HepG2 (cell line): ENCODE measurements at regions not wholly inside any gene's neighbourhood (a gene's known extent, or its start where the extent isn't known, plus 50 kb on each side); places are given as distances from the start of the nearest gene placed in this dataset.

ENCODE experiments used
- ATAC-seq: fragments of 200-7000 bp; cut with Tn5 transposase; 3 replicates; pipeline ENCODE4 v1.9.1; 2020; ENCODE audit warnings: mild to moderate bottlenecking, moderate library complexity
- BruUV-seq: library from RNA; stranded (reverse); fragments of 400-500 nt; replicated peaks from 2 replicates; lab custom pipeline; 2021; lab: Mats Ljungman, UMichigan
- CTCF ChIA-PET: fragments of 300-600 bp; formaldehyde crosslinking; extraction: SDS; loops from one replicate; lab custom pipeline; 2021; ENCODE audit warnings: low total read pairs, inconsistent platforms, low intra/inter-chr PET ratio; lab: Yijun Ruan, JAX
- POLR2A ChIA-PET: fragments of 350-600 bp; sonication (Branson Sonifier 250); formaldehyde crosslinking; loops from one replicate; lab custom pipeline; 2020; ENCODE audit warnings: antibody characterized with exemption, inconsistent platforms; lab: Yijun Ruan, JAX
- DNase-seq: peaks from one replicate; pipeline ENCODE4 v3.0.0-alpha.2; 2015; ENCODE audit warnings: low spot score
- FAIRE-seq: peaks from 3 replicates; lab custom pipeline; 2011; peaks lifted over from hg19 to GRCh38; lab: Jason Lieb, UNC
- H2AFZ ChIP-seq: one replicate; pipeline ENCODE4 v1.6.1; 2011; ENCODE audit warnings: low read length, inconsistent platforms
- H3K27ac ChIP-seq: fragments of 300-600 bp; 3 replicates; pipeline ENCODE4 v1.8.0; 2011; ENCODE audit warnings: mixed run types, mild to moderate bottlenecking, mixed read lengths, low read length, inconsistent platforms; ENCODE audit not compliant: insufficient read depth; ENCODE audit errors: extremely low read length
- H3K27me3 ChIP-seq, 2 experiments: fragments of 200-600 bp in 1 of 2; 2 replicates in 1 of 2; 3 replicates in 1 of 2; pipeline versions ENCODE4 v1.6.0 to v1.8.0; 2011; ENCODE audit warnings: low read length in 2 of 2, mild to moderate bottlenecking in 2 of 2, moderate library complexity in 2 of 2, inconsistent platforms in 1 of 2; ENCODE audit not compliant: insufficient read depth in 2 of 2, control insufficient read depth in 1 of 2
- H3K36me3 ChIP-seq, 2 experiments: fragments of 200-600 bp in 1 of 2; replicated peaks in 1 of 2; 2 replicates in 1 of 2; 3 replicates in 1 of 2; pipeline versions ENCODE4 v1.5.1 to v1.8.0; 2011; ENCODE audit warnings: low read length in 2 of 2, inconsistent platforms in 1 of 2; ENCODE audit not compliant: insufficient read depth in 2 of 2, control insufficient read depth in 1 of 2
- H3K4me1 ChIP-seq: 2 replicates; pipeline ENCODE4 v1.5.1; 2012; ENCODE audit warnings: low read length, inconsistent platforms; ENCODE audit not compliant: insufficient read depth
- H3K4me2 ChIP-seq: 2 replicates; pipeline ENCODE4 v1.6.0; 2011; ENCODE audit warnings: low read depth, low read length, inconsistent platforms
- H3K4me3 ChIP-seq, 3 experiments: fragments of 200-600 bp in 1 of 3; sonication (generic), shearing (Covaris generic) in 1 of 3; replicated peaks in 1 of 3; 2 replicates each; pipeline ENCODE4 v1.5.1; 2011 to 2016; ENCODE audit warnings: low read length in 3 of 3, inconsistent platforms in 2 of 3, low read depth in 2 of 3, mild to moderate bottlenecking in 2 of 3, control low read depth in 1 of 3, mixed read lengths in 1 of 3; ENCODE audit not compliant: insufficient read depth in 1 of 3
- H3K79me2 ChIP-seq: one replicate; pipeline ENCODE4 v1.6.1; 2011; ENCODE audit warnings: low read length, inconsistent platforms; ENCODE audit not compliant: insufficient read depth
- H3K9ac ChIP-seq: 2 replicates; pipeline ENCODE4 v1.6.0; 2011; ENCODE audit warnings: mild to moderate bottlenecking, low read depth, low read length, inconsistent platforms; ENCODE audit not compliant: insufficient read depth
- H3K9me3 ChIP-seq: 2 replicates; pipeline ENCODE4 v1.5.1; 2012; ENCODE audit warnings: mild to moderate bottlenecking, low read length
- H4K20me1 ChIP-seq: 2 replicates; pipeline ENCODE4 v1.6.0; 2011; ENCODE audit warnings: inconsistent platforms, mild to moderate bottlenecking, low read length, moderate library complexity; ENCODE audit not compliant: insufficient read depth
- LCORL ChIP-seq, 2 experiments: fragments of 450-650 bp in 1 of 2; sonication (generic) in 1 of 2; formaldehyde crosslinking in 1 of 2; IDR thresholded peaks; 2 replicates each; pipeline versions ENCODE4 v1.5.0 to v1.6.1; 2017 to 2020; ENCODE audit warnings: antibody characterized with exemption in 1 of 2, missing genetic modification reagents in 1 of 2
- MED1 ChIP-seq: sonication (generic); formaldehyde crosslinking; IDR thresholded peaks from 2 replicates; pipeline ENCODE4 v1.4.0; 2020; ENCODE audit warnings: missing genetic modification reagents
- TEAD2 ChIP-seq: sonication (generic); formaldehyde crosslinking; IDR thresholded peaks from 2 replicates; pipeline ENCODE4 v1.9.0; 2021; ENCODE audit warnings: missing genetic modification reagents
- WGBS: methylation state at CpG from one replicate; pipeline ENCODE4 v1.1.6; 2017; ENCODE audit warnings: low lambda C conversion rate; 5-methylcytosine and 5-hydroxymethylcytosine counted together
- in situ Hi-C: cut with HindIII; loops from 2 replicates; pipeline ENCODE4 v1.10.0; 2017; ENCODE audit warnings: low pct_unique_long_range_greater_than_20kb; ENCODE audit not compliant: extremely low pct_ligation_motif_present
- intact Hi-C: fragments of 100-400 bp; cut with micrococcal nuclease; formaldehyde crosslinking; loops from one replicate; pipeline ENCODE4 v1.10.0; 2022; ENCODE audit not compliant: unreplicated experiment
- TF ChIP-seq, protein P1 (sequence below): sonication (generic); formaldehyde crosslinking; IDR thresholded peaks from 2 replicates; pipeline ENCODE4 v1.9.0; 2021; ENCODE audit warnings: mild to moderate bottlenecking, missing genetic modification reagents
- TF ChIP-seq, protein P2 (sequence below): IDR thresholded peaks from 2 replicates; pipeline ENCODE4 v1.6.1; 2016; ENCODE audit warnings: low read depth, control low read depth

DNA sequence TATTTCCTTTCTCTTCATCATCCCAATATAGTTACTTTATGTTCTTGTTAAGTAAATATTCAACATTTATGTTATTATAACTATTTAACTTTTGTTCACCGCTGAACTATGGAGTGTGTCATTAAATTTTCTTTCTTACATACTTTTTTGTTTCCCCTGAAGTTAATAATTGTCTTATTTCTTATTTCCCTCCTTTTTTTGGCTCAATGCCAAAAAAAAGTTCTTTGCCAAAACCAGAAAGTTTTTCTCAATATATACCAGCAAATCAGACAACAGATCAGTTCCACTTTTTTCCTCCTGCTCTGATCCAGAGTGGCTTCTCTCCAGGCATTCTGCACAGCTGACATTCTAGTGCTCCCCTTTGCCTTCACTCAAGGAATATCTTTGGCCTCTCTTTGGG is 187.0 kb upstream of the PPARGC1A start:
- Histone ChIP-seq H3K4me2 (no peak overlapping the region), H3K9me3 (no peaks in the 10 kb centered on the region), H2AFZ (no peak overlapping the region), H3K9ac (no peak overlapping the region), H3K4me1 (no peaks in the 10 kb centered on the region), H3K36me3 (no peaks in the 10 kb centered on the region), H3K27me3 (no peaks in the 10 kb centered on the region), H4K20me1 (no peaks in the 10 kb centered on the region), H3K27ac (no peak overlapping the region), H3K79me2 (no peaks in the 10 kb centered on the region), H3K4me3 (no peak overlapping the region)
- no TSS peak for BruUV-seq
- ATAC-seq (no peak), FAIRE-seq (no peak), DNase-seq (no peak)
- ChIA-PET CTCF (no interaction called here), POLR2A (no interaction called here)
- 27% methylated on average over 1 of the region's 1 CpG for WGBS
- in situ Hi-C loops: no loop called here
- intact Hi-C loops: no loop called here
- peak; percentile 91 for TF ChIP-seq LCORL (IDR thresholded peaks at IDR 0.05)
- no peak for TF ChIP-seq LCORL (CRISPR knock-in tag; IDR thresholded peaks at IDR 0.05)
- no peak for TF ChIP-seq MED1 (CRISPR knock-in tag)

DNA sequence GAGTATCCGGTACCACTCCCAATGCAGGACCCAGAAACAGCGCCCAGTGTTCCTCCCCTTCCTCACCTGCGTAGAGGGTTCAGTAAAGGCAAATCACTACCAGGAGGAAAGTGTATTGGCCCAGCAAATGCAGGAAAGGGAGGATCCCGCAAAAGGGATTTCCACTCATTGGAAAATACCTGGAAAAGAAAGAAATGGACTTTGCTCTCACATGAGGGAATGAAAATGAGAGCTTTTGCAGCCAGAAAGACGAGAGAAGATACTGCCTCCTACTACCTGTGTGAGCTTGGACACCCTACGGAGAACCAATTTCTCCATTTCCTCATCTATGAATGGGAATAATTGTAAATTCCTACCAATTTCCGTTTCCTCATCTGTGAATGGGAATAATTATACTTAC is 184.1 kb upstream of the PPARGC1A start:
- H3K27me3 ChIP-seq: no peaks in the 10 kb centered on the region
- TF ChIP-seq, protein P1, sequence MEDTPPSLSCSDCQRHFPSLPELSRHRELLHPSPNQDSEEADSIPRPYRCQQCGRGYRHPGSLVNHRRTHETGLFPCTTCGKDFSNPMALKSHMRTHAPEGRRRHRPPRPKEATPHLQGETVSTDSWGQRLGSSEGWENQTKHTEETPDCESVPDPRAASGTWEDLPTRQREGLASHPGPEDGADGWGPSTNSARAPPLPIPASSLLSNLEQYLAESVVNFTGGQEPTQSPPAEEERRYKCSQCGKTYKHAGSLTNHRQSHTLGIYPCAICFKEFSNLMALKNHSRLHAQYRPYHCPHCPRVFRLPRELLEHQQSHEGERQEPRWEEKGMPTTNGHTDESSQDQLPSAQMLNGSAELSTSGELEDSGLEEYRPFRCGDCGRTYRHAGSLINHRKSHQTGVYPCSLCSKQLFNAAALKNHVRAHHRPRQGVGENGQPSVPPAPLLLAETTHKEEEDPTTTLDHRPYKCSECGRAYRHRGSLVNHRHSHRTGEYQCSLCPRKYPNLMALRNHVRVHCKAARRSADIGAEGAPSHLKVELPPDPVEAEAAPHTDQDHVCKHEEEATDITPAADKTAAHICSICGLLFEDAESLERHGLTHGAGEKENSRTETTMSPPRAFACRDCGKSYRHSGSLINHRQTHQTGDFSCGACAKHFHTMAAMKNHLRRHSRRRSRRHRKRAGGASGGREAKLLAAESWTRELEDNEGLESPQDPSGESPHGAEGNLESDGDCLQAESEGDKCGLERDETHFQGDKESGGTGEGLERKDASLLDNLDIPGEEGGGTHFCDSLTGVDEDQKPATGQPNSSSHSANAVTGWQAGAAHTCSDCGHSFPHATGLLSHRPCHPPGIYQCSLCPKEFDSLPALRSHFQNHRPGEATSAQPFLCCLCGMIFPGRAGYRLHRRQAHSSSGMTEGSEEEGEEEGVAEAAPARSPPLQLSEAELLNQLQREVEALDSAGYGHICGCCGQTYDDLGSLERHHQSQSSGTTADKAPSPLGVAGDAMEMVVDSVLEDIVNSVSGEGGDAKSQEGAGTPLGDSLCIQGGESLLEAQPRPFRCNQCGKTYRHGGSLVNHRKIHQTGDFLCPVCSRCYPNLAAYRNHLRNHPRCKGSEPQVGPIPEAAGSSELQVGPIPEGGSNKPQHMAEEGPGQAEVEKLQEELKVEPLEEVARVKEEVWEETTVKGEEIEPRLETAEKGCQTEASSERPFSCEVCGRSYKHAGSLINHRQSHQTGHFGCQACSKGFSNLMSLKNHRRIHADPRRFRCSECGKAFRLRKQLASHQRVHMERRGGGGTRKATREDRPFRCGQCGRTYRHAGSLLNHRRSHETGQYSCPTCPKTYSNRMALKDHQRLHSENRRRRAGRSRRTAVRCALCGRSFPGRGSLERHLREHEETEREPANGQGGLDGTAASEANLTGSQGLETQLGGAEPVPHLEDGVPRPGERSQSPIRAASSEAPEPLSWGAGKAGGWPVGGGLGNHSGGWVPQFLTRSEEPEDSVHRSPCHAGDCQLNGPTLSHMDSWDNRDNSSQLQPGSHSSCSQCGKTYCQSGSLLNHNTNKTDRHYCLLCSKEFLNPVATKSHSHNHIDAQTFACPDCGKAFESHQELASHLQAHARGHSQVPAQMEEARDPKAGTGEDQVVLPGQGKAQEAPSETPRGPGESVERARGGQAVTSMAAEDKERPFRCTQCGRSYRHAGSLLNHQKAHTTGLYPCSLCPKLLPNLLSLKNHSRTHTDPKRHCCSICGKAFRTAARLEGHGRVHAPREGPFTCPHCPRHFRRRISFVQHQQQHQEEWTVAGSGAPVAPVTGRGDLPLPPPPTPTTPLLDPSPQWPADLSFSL (CRISPR knock-in tag): no peak
- TF ChIP-seq TEAD2: no peak
- TF ChIP-seq, protein P2, sequence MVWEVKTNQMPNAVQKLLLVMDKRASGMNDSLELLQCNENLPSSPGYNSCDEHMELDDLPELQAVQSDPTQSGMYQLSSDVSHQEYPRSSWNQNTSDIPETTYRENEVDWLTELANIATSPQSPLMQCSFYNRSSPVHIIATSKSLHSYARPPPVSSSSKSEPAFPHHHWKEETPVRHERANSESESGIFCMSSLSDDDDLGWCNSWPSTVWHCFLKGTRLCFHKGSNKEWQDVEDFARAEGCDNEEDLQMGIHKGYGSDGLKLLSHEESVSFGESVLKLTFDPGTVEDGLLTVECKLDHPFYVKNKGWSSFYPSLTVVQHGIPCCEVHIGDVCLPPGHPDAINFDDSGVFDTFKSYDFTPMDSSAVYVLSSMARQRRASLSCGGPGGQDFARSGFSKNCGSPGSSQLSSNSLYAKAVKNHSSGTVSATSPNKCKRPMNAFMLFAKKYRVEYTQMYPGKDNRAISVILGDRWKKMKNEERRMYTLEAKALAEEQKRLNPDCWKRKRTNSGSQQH (CRISPR knock-in tag): no peak
- H3K9me3 ChIP-seq: no peaks in the 10 kb centered on the region
- no peaks in the 10 kb centered on the region for H3K4me1 ChIP-seq
- DNase-seq: no peak
- no peak overlapping the region for H2AFZ ChIP-seq
- no peak overlapping the region for H3K4me3 ChIP-seq
- H4K20me1 ChIP-seq: no peaks in the 10 kb centered on the region
- WGBS: 46% methylated on average over 7 of the region's 7 CpGs
- ChIA-PET CTCF (no interaction called here), POLR2A (no interaction called here)
- in situ Hi-C loops (no loop called here), intact Hi-C loops (no loop called here)
- ATAC-seq: no peak
- no peak overlapping the region for H3K4me2 ChIP-seq
- no peak for FAIRE-seq
- H3K9ac ChIP-seq: no peak overlapping the region
- no TSS peak for BruUV-seq
- H3K27ac ChIP-seq: no peak overlapping the region
- H3K36me3 ChIP-seq: no peaks in the 10 kb centered on the region
- H3K79me2 ChIP-seq: no peaks in the 10 kb centered on the region
